ENCODE measurements at regions not wholly inside any gene's neighbourhood (a gene's known extent, or its start where the extent isn't known, plus 50 kb on each side); places are given as distances from the start of the nearest gene placed in this dataset.

- no peak for DNase-seq (ENCODE audit: low read depth)
These were observed 52.7 kb upstream of the PELI1 start for GRCh38 chr2:64196963-64197362.

- no peak for DNase-seq (ENCODE audit: low read depth)
These were observed 56.9 kb upstream of the PELI1 start for GRCh38 chr2:64201151-64201550.

GRCh38 chr2:64202206-64202845 is 58.1 kb upstream of the PELI1 start:
- no peak for DNase-seq (ENCODE audit: low read depth)

GRCh38 chr2:64203131-64203857 is 59.1 kb upstream of the PELI1 start:
- DNase-seq (ENCODE audit: low read depth), result no peak

GRCh38 chr2:64203858-64204632 is 59.8 kb upstream of the PELI1 start:
- peak; percentile 16 for DNase-seq (ENCODE audit: low read depth)

GRCh38 chr2:64204703-64205102 is 60.5 kb upstream of the PELI1 start:
- DNase-seq (ENCODE audit: low read depth), result no peak

GRCh38 chr2:64205415-64205814 is 61.2 kb upstream of the PELI1 start:
- no peak for DNase-seq (ENCODE audit: low read depth)

GRCh38 chr2:64207573-64207972 is 63.4 kb upstream of the PELI1 start:
- no peak for DNase-seq (ENCODE audit: low read depth)

- no peak for DNase-seq (ENCODE audit: low read depth)
These were observed 66.6 kb upstream of the PELI1 start for GRCh38 chr2:64210816-64211215.

GRCh38 chr2:64211276-64211921 is 67.2 kb upstream of the PELI1 start:
- DNase-seq (ENCODE audit: low read depth), result no peak

- DNase-seq (ENCODE audit: low read depth), result no peak
These were observed 68.1 kb upstream of the PELI1 start for GRCh38 chr2:64212346-64212745.

- DNase-seq (ENCODE audit: low read depth), result no peak
These were observed 68.6 kb upstream of the PELI1 start for GRCh38 chr2:64212801-64213321.

GRCh38 chr2:64213532-64214275 is 69.5 kb upstream of the PELI1 start:
- no peak for DNase-seq (ENCODE audit: low read depth)

- DNase-seq (ENCODE audit: low read depth), result peak; percentile 6
These were observed 70.3 kb upstream of the PELI1 start for GRCh38 chr2:64214281-64215115.

- no peak for DNase-seq (ENCODE audit: low read depth)
These were observed 73.1 kb upstream of the PELI1 start for GRCh38 chr2:64217198-64217869.

- no peak for DNase-seq (ENCODE audit: low read depth)
These were observed 74.0 kb upstream of the PELI1 start for GRCh38 chr2:64218137-64218802.

GRCh38 chr2:64219149-64219548 is 74.9 kb upstream of the PELI1 start:
- no peak for DNase-seq (ENCODE audit: low read depth)

- no peak for DNase-seq (ENCODE audit: low read depth)
These were observed 76.0 kb upstream of the PELI1 start for GRCh38 chr2:64220265-64220664.

GRCh38 chr2:64220894-64221617 is 76.8 kb upstream of the PELI1 start:
- DNase-seq (ENCODE audit: low read depth), result no peak

Measured in T follicular helper cell (primary cell).